Right atrium auricular region (tissue), 2 donors: ENCODE measurements at regions not wholly inside any gene's neighbourhood (a gene's known extent, or its start where the extent isn't known, plus 50 kb on each side); places are given as distances from the start of the nearest gene placed in this dataset.

Experiments used
- DNase-seq: peaks from one replicate; pipeline ENCODE4 v3.0.0-alpha.2; 2019; ENCODE audit warnings: low spot score
- H3K27ac ChIP-seq, 2 donors: fragments of 200-600 bp; sonication (generic); 1 replicate in 1 of 2; 2 replicates in 1 of 2; pipeline ENCODE4 v1.5.1; 2016 to 2019
- H3K27me3 ChIP-seq, 2 donors: fragments of 200-600 bp; sonication (generic); one replicate each; pipeline versions ENCODE4 v1.5.1 to v1.6.0; 2017 to 2019
- H3K36me3 ChIP-seq: fragments of 200-600 bp; sonication (generic); one replicate; pipeline ENCODE4 v1.5.1; 2016
- H3K4me1 ChIP-seq, 2 donors: fragments of 200-600 bp; sonication (generic); one replicate each; pipeline versions ENCODE4 v1.5.1 to v1.6.0; 2017 to 2019
- H3K4me3 ChIP-seq, 2 donors: fragments of 200-600 bp; sonication (generic); 1 replicate in 1 of 2; 2 replicates in 1 of 2; pipeline ENCODE4 v1.5.1; 2017 to 2019; ENCODE audit warnings: mild to moderate bottlenecking in 1 of 2, moderate library complexity in 1 of 2
- H3K9me3 ChIP-seq, 2 donors: fragments of 200-600 bp; sonication (generic); one replicate each; pipeline ENCODE4 v1.5.1; 2019
- TF ChIP-seq, protein P1 (sequence below), 2 donors: fragments of 200-600 bp; sonication (generic); IDR thresholded peaks; one replicate each; pipeline ENCODE4 v1.5.1; 2019; ENCODE audit warnings: antibody characterized with exemption in 2 of 2

DNA sequence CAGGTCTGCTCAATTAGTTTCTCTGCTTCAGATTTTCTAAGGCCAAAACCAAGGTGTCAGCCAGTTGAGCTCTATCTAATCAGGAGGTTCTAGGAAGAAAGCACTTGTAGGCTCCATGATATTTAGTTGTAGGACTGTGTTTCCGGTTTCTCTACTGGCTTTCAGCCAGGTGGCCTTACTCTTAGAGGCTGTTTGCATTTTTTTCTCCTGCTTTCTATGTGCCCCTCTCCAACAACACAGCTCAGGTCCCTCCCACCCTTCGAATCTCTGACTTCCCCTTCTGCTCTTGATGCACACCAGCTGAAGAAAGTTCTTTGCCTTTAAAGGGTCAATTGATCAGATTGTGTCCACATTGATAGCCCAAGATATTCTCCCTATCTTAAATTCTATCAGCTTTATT, 245.2 kb downstream of the RAB28 start:
- H3K36me3 ChIP-seq: no peaks in the 10 kb centered on the region
- no peaks in the 10 kb centered on the region for H3K27me3 ChIP-seq
- no peaks in the 10 kb centered on the region for H3K4me1 ChIP-seq
- no peak overlapping the region for H3K27ac ChIP-seq
- DNase-seq: no peak
- no peak overlapping the region for H3K4me3 ChIP-seq
- H3K9me3 ChIP-seq: no peaks in the 10 kb centered on the region
- TF ChIP-seq, protein P1, sequence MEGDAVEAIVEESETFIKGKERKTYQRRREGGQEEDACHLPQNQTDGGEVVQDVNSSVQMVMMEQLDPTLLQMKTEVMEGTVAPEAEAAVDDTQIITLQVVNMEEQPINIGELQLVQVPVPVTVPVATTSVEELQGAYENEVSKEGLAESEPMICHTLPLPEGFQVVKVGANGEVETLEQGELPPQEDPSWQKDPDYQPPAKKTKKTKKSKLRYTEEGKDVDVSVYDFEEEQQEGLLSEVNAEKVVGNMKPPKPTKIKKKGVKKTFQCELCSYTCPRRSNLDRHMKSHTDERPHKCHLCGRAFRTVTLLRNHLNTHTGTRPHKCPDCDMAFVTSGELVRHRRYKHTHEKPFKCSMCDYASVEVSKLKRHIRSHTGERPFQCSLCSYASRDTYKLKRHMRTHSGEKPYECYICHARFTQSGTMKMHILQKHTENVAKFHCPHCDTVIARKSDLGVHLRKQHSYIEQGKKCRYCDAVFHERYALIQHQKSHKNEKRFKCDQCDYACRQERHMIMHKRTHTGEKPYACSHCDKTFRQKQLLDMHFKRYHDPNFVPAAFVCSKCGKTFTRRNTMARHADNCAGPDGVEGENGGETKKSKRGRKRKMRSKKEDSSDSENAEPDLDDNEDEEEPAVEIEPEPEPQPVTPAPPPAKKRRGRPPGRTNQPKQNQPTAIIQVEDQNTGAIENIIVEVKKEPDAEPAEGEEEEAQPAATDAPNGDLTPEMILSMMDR (IDR thresholded peaks at IDR 0.05): no peak

DNA sequence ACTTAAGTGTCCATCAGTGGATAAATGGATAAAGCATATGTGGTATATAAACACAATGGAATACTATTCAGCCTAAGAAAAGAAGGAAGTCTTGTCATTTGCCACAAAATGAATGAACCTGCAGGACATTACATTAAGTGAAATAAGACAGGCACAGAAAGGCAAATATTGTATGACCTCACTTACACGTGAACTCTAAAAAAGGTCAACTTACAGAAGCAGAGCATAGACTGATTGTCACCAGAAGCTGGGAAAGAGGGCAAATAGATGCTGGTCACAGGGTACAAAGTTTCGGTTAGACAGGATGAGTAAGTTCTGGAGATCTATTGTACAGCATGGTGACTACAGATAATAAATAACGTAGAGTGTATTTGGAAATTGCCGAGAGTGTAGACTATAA, 247.7 kb downstream of the RAB28 start:
- no peaks in the 10 kb centered on the region for H3K4me1 ChIP-seq
- no peak overlapping the region for H3K27ac ChIP-seq
- H3K9me3 ChIP-seq: no peaks in the 10 kb centered on the region
- H3K36me3 ChIP-seq: no peaks in the 10 kb centered on the region
- no peak for DNase-seq
- no peak overlapping the region for H3K4me3 ChIP-seq
- TF ChIP-seq, protein P1 (IDR thresholded peaks at IDR 0.05): no peak
- no peaks in the 10 kb centered on the region for H3K27me3 ChIP-seq

DNA sequence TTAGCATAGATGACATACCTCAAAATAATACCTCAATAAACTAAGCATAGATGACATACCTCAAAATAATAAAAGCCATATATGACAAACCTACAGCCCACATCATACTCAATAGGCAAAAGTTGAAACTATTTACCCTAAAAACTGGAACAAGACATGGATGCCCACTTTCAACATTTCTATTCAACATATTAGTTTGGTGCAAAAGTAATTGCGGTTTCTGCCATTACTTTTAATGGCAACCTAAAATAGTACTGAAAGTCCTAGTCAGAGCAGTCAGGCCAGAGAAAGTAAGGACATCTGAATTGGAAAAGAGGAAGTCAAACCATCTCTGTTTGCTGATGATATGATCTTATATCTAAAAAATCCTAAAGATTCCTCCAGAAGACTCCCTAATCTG, 250.4 kb downstream of the RAB28 start:
- Histone ChIP-seq H3K4me1 (no peaks in the 10 kb centered on the region), H3K27me3 (no peaks in the 10 kb centered on the region), H3K27ac (no peak overlapping the region), H3K36me3 (no peaks in the 10 kb centered on the region), H3K9me3 (peaks cover 0 to 2% of the 10 kb centered on the region in 2 donors), H3K4me3 (no peak overlapping the region)
- DNase-seq: no peak
- TF ChIP-seq, protein P1 (IDR thresholded peaks at IDR 0.05): no peak

DNA sequence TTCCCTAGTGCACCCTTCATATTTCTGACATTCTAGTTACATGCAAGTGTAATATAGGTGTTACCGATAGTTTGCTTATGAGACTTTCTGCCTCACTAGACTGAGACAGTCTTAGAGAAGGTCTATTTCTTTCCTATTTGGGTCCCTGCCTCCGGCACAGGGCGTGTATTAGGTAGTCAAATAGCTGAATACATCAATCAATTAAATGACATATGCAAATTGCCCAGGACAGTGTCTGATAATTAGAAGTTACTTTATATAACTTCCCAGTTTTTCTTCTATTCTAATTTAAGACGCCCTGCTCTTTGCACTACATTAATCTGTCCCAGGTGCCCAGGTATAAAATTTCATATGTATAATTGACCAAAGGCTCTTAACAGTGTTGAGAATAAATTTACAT, 264.2 kb downstream of the RAB28 start:
- Histone ChIP-seq H3K4me3 (no peak overlapping the region), H3K4me1 (no peaks in the 10 kb centered on the region), H3K27ac (no peak overlapping the region), H3K27me3 (no peaks in the 10 kb centered on the region), H3K36me3 (no peaks in the 10 kb centered on the region), H3K9me3 (no peaks in the 10 kb centered on the region)
- TF ChIP-seq, protein P1 (IDR thresholded peaks at IDR 0.05): no peak
- DNase-seq: no peak

DNA sequence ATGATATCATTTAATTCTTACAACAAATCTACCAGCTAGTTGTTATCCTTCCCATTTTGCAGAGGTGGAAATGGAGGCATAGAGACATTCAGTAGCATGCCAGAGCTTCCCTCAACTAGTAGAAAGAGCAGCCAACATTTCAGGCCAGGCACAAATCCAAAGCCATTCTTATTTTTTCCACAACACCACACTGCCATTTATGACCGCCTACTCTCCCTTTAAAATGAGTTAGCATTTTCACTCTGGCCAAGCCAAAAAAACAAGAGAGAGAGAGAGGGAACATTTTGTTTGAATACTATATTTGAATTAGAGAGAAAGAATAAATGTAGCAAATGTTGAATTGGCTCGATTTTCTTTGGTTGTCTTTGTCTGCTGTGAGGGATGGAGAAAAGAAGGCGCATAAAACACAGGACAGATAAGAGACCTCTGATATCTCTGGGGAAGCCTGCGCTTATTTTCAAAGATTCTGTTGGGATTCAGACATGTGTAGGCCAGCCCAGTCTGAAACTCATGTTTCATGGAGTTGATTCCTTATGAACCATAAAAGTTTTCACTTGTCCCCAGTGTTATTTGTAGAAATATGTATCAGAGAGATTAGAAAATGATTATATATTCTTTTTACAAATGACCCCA, 265.7 kb downstream of the RAB28 start:
- H3K9me3 ChIP-seq: no peaks in the 10 kb centered on the region
- no peaks in the 10 kb centered on the region for H3K27me3 ChIP-seq
- peak overlapping the region; percentile 14 to 56 for H3K27ac ChIP-seq
- no peaks in the 10 kb centered on the region for H3K4me1 ChIP-seq
- DNase-seq: no peak
- H3K36me3 ChIP-seq: no peaks in the 10 kb centered on the region
- H3K4me3 ChIP-seq: no peak overlapping the region
- TF ChIP-seq, protein P1 (IDR thresholded peaks at IDR 0.05): no peak

DNA sequence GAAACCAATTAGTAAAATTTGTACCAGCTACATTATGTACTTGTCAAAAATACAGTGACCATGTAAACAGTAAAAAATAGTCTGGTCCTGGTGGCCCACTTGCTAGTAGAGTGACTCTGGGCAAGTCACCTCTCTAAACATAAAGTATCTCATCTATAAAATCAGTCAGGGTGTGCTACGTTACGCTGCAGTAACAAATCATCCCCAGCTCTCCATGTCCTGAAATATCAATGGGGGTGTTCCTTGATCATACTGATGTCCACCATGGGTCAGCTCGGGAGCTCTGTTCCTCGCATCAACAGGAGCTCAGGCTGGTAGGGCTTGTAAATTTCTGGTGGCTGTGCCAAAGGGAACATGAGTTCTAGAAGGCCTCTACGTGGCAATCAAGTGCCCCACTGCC, 268.6 kb downstream of the RAB28 start:
- H3K27me3 ChIP-seq: no peaks in the 10 kb centered on the region
- H3K9me3 ChIP-seq: no peaks in the 10 kb centered on the region
- H3K4me1 ChIP-seq: no peaks in the 10 kb centered on the region
- H3K27ac ChIP-seq: no peak overlapping the region
- no peak overlapping the region for H3K4me3 ChIP-seq
- no peak for DNase-seq
- no peaks in the 10 kb centered on the region for H3K36me3 ChIP-seq
- TF ChIP-seq, protein P1 (IDR thresholded peaks at IDR 0.05): no peak
